ENCODE measurements at regions not wholly inside any gene's neighbourhood (a gene's known extent, or its start where the extent isn't known, plus 50 kb on each side); places are given as distances from the start of the nearest gene placed in this dataset.

DNA sequence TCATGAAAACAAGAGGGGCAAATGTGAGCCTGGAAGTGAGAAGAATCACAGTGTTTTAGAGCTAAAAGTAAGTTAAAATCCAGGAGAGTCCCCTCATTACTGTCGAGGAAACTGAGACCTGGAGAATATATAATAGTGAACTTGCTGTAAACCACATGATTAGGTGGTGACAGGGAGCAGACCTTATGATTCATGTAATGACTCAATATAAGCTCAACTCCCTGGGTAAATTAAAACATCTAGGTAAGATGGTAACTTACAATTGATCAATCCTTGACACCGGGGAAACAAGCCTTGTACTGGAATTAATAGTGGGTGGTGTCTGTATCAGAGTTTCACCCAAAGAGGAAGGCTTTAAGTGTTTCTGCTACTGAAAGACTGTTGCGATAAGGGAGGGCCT, 269.3 kb downstream of the SNAPC1 start:
- TF ChIP-seq, protein P1, sequence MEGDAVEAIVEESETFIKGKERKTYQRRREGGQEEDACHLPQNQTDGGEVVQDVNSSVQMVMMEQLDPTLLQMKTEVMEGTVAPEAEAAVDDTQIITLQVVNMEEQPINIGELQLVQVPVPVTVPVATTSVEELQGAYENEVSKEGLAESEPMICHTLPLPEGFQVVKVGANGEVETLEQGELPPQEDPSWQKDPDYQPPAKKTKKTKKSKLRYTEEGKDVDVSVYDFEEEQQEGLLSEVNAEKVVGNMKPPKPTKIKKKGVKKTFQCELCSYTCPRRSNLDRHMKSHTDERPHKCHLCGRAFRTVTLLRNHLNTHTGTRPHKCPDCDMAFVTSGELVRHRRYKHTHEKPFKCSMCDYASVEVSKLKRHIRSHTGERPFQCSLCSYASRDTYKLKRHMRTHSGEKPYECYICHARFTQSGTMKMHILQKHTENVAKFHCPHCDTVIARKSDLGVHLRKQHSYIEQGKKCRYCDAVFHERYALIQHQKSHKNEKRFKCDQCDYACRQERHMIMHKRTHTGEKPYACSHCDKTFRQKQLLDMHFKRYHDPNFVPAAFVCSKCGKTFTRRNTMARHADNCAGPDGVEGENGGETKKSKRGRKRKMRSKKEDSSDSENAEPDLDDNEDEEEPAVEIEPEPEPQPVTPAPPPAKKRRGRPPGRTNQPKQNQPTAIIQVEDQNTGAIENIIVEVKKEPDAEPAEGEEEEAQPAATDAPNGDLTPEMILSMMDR (IDR thresholded peaks at IDR 0.05; ENCODE audit: insufficient read depth, low read length, poor library complexity, severe bottlenecking): no peak
- TF ChIP-seq EZH2phosphoT487 (conservative IDR thresholded peaks at IDR 0.05; ENCODE audit: low read length): no peak

Measured in SU-DHL-6 (cell line).